Sigmoid colon (tissue), 6 donors: ENCODE measurements at regions not wholly inside any gene's neighbourhood (a gene's known extent, or its start where the extent isn't known, plus 50 kb on each side); places are given as distances from the start of the nearest gene placed in this dataset.
A peak's percentile ranks its signal among the peaks of the same experiment; 100 is the strongest.

Experiments used
- DNase-seq: peaks from one replicate; pipeline ENCODE4 v3.0.0-alpha.2; 2019
- H3K27ac ChIP-seq, 4 donors: fragments of 200-600 bp; sonication (generic); one replicate each; pipeline ENCODE4 v1.5.1; 2016 to 2019; ENCODE audit warnings: mild to moderate bottlenecking in 1 of 4
- H3K27me3 ChIP-seq, 3 donors: fragments of 200-600 bp; sonication (generic); one replicate each; pipeline ENCODE4 v1.5.1; 2019; ENCODE audit warnings: mild to moderate bottlenecking in 1 of 3
- H3K36me3 ChIP-seq, 4 donors: fragments of 200-600 bp; sonication (generic); one replicate each; pipeline ENCODE4 v1.5.1; 2016 to 2019
- H3K4me1 ChIP-seq, 4 donors: fragments of 200-600 bp; sonication (generic); one replicate each; pipeline ENCODE4 v1.5.1; 2017 to 2019
- H3K4me3 ChIP-seq, 4 donors: fragments of 200-600 bp; sonication (generic); one replicate each; pipeline ENCODE4 v1.5.1; 2017 to 2019; ENCODE audit warnings: mild to moderate bottlenecking in 2 of 4, moderate library complexity in 1 of 4
- H3K9me3 ChIP-seq, 4 donors: fragments of 200-600 bp in 3 of 4; sonication (generic) in 3 of 4; one replicate each; pipeline versions ENCODE4 v1.5.1 to v1.6.1; 2013 to 2019
- CTCF ChIP-seq, 4 experiments: fragments of 450-650 bp in 3 of 4; fragments of 200-600 bp in 1 of 4; IDR thresholded peaks; one replicate each; pipeline ENCODE4 v1.5.1; 2016 to 2019; ENCODE audit warnings: antibody characterized with exemption in 4 of 4, mild to moderate bottlenecking in 3 of 4, moderate library complexity in 2 of 4
- EP300 ChIP-seq, 4 donors: sonication (generic); formaldehyde crosslinking; IDR thresholded peaks; one replicate each; pipeline ENCODE4 v1.6.1; 2017; ENCODE audit warnings: antibody characterized with exemption in 4 of 4
- POLR2A ChIP-seq, 2 donors: fragments of 450-650 bp; IDR thresholded peaks; one replicate each; pipeline ENCODE4 v1.6.1; 2016; ENCODE audit warnings: antibody characterized with exemption in 2 of 2, mild to moderate bottlenecking in 2 of 2, moderate library complexity in 2 of 2
- POLR2AphosphoS5 ChIP-seq, 4 donors: sonication (generic); formaldehyde crosslinking; IDR thresholded peaks; one replicate each; pipeline ENCODE4 v1.6.1; 2017; ENCODE audit warnings: antibody characterized with exemption in 4 of 4
- WGBS, 2 donors: extraction: QIAGEN DNeasy Blood & Tissue Kit; methylation state at CpG; one replicate each; pipeline ENCODE4 v1.1.7; 2013; 5-methylcytosine and 5-hydroxymethylcytosine counted together
- intact Hi-C: fragments of 100-400 bp; cut with DNase I; formaldehyde crosslinking; loops from one replicate; pipeline ENCODE4 v1.15.1; 2023
- donor health status: healthy with polysubstance abuse.
- donor health status: healthy.

GRCh38 chr9:115250621-115251032, 132.7 kb upstream of the TNC start:
- intact Hi-C loops: no loop called here
- H3K4me1 ChIP-seq: peaks cover 0 to 38% (median 15%) of the 10 kb centered on the region in 4 donors
- DNase-seq: no peak
- no peak overlapping the region for H3K4me3 ChIP-seq
- TF ChIP-seq EP300 (IDR thresholded peaks at IDR 0.05) (no peak), POLR2A (IDR thresholded peaks at IDR 0.05) (no peak), CTCF (IDR thresholded peaks at IDR 0.05) (no peak), POLR2AphosphoS5 (IDR thresholded peaks at IDR 0.05) (no peak)
- no peaks in the 10 kb centered on the region for H3K36me3 ChIP-seq
- H3K27ac ChIP-seq: peak overlapping the region in 2 of 4 donors; percentile 25 to 58
- H3K9me3 ChIP-seq: no peaks in the 10 kb centered on the region
- H3K27me3 ChIP-seq: no peaks in the 10 kb centered on the region
- WGBS, 2 donors: 27 to 35% methylated on average over 1 of the region's 1 CpG

GRCh38 chr9:115254287-115255180, 136.6 kb upstream of the TNC start:
- H3K36me3 ChIP-seq: no peaks in the 10 kb centered on the region
- no peaks in the 10 kb centered on the region for H3K9me3 ChIP-seq
- H3K27me3 ChIP-seq: no peaks in the 10 kb centered on the region
- peak; percentile 72 for DNase-seq
- H3K4me1 ChIP-seq: peaks cover 0 to 39% (median 16%) of the 10 kb centered on the region in 4 donors
- no peak overlapping the region for H3K4me3 ChIP-seq
- H3K27ac ChIP-seq: peak overlapping the region in 2 of 4 donors; percentile 13 to 64
- intact Hi-C loops: no loop called here
- no peak for TF ChIP-seq CTCF (IDR thresholded peaks at IDR 0.05)
- TF ChIP-seq POLR2AphosphoS5 (IDR thresholded peaks at IDR 0.05): peak in 1 of 4 donors; percentile 40
- 35 to 55% methylated on average over 5 of the region's 5 CpGs for WGBS, 2 donors

GRCh38 chr9:115261656-115262081, 143.7 kb upstream of the TNC start:
- Histone ChIP-seq H3K9me3 (no peaks in the 10 kb centered on the region), H3K4me3 (no peak overlapping the region)
- intact Hi-C loops: loop anchor here (2.0 to 10.0 kb wide), 6 partner anchors 49 to 263 kb away; partner anchors contain the start of gene TNC

GRCh38 chr9:115262477-115262876, 144.5 kb upstream of the TNC start:
- H3K4me3 ChIP-seq: no peak overlapping the region
- TF ChIP-seq POLR2AphosphoS5 (IDR thresholded peaks at IDR 0.05) (peak; percentile 87 to 97 (median 96)), CTCF (IDR thresholded peaks at IDR 0.05) (no peak), EP300 (IDR thresholded peaks at IDR 0.05) (peak; percentile 75 to 95 (median 88)), POLR2A (IDR thresholded peaks at IDR 0.05) (no peak)
- intact Hi-C loops: loop anchor here (2.0 to 10.0 kb wide), 6 partner anchors 50 to 262 kb away; partner anchors contain the start of gene TNC
- peaks cover 0 to 42% (median 30%) of the 10 kb centered on the region in 4 donors for H3K4me1 ChIP-seq
- no peaks in the 10 kb centered on the region for H3K27me3 ChIP-seq
- H3K27ac ChIP-seq: peak overlapping the region in 3 of 4 donors; percentile 65 to 74 (median 72)
- no peaks in the 10 kb centered on the region for H3K9me3 ChIP-seq
- H3K36me3 ChIP-seq: no peaks in the 10 kb centered on the region
- peak; percentile 95 for DNase-seq

More at GRCh38 chr9:115261656-115262081, 143.7 kb upstream of the TNC start:
- TF ChIP-seq POLR2AphosphoS5 (IDR thresholded peaks at IDR 0.05) (peak in 1 of 4 donors; percentile 6), POLR2A (IDR thresholded peaks at IDR 0.05) (no peak)
- no peak for DNase-seq
- Histone ChIP-seq H3K27ac (peak overlapping the region in 3 of 4 donors; percentile 65 to 74 (median 72)), H3K4me1 (peaks cover 0 to 41% (median 29%) of the 10 kb centered on the region in 4 donors), H3K27me3 (no peaks in the 10 kb centered on the region), H3K36me3 (no peaks in the 10 kb centered on the region)

GRCh38 chr9:115262952-115263351, 145.0 kb upstream of the TNC start:
- H3K4me1 ChIP-seq: peaks cover 0 to 42% (median 30%) of the 10 kb centered on the region in 4 donors
- intact Hi-C loops: loop anchor here (2.0 to 10.0 kb wide), 6 partner anchors 51 to 262 kb away; partner anchors contain the start of gene TNC
- H3K4me3 ChIP-seq: no peak overlapping the region
- DNase-seq: no peak
- H3K36me3 ChIP-seq: no peaks in the 10 kb centered on the region
- H3K9me3 ChIP-seq: no peaks in the 10 kb centered on the region
- peak overlapping the region in 3 of 4 donors; percentile 65 to 74 (median 72) for H3K27ac ChIP-seq
- no peaks in the 10 kb centered on the region for H3K27me3 ChIP-seq
- TF ChIP-seq POLR2A (IDR thresholded peaks at IDR 0.05): no peak
